ENCODE measurements at regions not wholly inside any gene's neighbourhood (a gene's known extent, or its start where the extent isn't known, plus 50 kb on each side); places are given as distances from the start of the nearest gene placed in this dataset.

GRCh38 chr1:178672434-178672833, 52.6 kb upstream of the RALGPS2 start:
- TF ChIP-seq POLR2A (IDR thresholded peaks at IDR 0.05): no peak
- TF ChIP-seq CTCF (IDR thresholded peaks at IDR 0.05): no peak

Measured in Peyer's patch (tissue), 4 donors.